ENCODE measurements at regions not wholly inside any gene's neighbourhood (a gene's known extent, or its start where the extent isn't known, plus 50 kb on each side); places are given as distances from the start of the nearest gene placed in this dataset.
A peak's percentile ranks its signal among the peaks of the same experiment; 100 is the strongest.
"Not testable (repeated sequence)": the region's sequence is repeated elsewhere in the genome, so short reads cannot be mapped to it uniquely, and the experiment has no call there.

DNA sequence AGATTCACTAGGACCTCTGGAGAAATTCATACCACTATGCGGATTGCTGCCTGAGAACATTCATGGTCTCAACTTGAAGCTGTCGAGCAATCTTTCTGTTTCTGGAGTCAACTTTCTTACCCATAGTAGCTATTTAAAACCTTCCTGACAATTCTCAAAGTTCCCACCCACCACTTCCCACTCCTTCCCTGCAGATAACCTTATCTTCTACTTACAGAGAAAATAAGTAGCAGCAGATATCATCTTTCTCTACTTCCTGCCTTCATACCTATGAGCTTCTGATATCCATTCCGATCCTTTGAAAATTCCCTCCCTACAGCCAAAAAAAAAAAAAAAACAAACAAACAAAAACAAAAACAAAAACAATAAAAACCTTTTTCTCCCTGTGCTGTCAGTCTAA is 81.2 kb upstream of the CYRIA start:
- no peak for DNase-seq

DNA sequence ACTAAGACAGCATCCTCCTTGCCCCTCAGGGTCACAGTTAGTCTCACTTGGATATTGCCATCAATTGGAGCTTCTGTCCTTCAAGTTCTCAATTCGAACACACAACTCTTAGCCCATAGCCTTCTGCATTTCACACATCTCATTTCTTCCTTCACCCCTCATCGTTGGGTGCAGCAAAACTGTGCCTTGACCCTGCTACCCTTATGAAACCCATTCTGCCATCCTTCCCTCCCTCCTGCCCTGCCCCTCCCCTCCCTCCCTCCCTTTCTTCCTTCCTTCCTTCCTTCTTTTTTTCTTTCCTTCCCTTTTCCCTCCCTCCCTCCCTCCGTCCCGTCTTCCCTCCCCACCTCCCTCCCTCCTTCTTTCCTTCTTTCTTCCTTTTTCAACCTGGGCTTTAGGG is 80.7 kb upstream of the CYRIA start:
- DNase-seq: no peak

DNA sequence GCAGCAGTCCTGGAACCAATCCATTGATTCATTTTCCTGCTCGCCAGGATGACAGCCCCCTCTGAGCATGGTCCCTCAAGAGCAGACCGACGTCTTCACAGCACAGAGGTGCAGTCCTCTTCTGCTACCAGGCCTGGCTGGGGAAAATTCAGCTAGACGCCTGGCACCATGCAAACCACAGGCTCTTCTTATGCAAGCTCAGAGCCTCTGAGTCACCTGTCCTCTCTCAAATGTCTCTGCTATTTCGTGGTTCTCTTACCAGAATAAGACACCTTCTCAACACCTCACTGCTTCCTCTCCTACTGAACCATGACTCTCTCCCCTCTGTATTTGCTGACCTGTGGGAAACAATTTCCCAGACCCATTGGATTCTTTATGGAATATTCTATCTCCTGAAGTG is 79.8 kb upstream of the CYRIA start:
- no peak for DNase-seq

- DNase-seq: no peak
These were observed 78.9 kb upstream of the CYRIA start for GRCh38 chr2:16744521-16744920.

GRCh38 chr2:16742026-16742425 is 76.4 kb upstream of the CYRIA start:
- no peak for DNase-seq

DNA sequence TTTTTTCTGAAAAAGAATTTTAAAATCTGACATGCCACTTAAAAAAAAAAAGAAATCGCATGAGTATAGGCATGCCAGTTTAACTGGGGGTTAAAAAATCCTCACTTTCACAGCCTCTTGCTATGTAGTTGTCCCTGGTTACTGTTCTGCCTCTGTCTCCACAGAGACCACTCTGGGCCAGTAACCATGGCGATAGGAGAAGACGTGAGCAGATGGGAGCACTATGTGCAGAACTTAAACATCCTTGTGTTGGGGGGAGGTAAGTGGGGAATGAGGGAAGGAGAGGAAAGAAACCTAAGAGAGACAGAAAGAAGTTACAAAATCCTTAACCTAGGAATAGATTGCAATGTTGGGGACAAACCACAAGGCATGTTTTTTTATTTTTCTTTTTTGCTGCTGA is 75.9 kb upstream of the CYRIA start:
- DNase-seq: no peak

DNA sequence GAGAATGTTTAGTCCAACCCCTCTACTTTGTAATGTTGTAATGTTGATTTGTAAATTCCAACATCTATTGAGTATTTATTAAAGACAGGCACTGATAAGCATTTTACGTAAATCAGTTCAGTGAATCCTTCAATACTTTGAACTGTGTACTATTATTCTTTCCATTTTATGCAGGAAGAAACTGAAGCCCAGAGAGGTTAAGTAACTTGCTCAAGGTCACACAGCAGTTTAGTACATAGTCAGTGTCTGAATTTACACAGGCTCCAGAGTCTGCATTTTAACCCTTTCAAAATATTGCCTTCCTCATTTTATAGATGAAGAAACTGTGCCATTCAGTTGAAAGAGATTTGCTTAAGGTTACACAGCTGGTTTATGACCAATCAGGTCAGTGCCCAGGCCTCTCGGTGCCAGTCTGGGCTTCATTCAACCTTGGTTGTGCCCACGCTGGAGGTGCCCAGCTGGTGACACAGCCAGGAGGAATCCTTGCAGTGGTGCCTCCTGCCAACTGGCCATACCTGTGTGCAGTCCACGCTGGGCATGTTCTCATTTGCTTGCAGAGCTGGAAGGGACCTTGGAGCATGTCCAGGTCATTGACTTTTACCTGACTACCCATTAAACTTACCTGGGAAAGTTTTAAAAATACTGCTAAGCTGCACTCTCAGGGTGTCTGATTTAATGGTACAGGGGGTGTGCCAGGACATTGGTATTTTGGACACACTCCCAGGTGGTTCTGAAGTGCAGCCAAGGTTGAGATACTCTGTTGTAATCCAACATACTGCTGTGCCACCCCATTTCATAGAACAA is 74.3 kb upstream of the CYRIA start:
- no peak for DNase-seq

DNA sequence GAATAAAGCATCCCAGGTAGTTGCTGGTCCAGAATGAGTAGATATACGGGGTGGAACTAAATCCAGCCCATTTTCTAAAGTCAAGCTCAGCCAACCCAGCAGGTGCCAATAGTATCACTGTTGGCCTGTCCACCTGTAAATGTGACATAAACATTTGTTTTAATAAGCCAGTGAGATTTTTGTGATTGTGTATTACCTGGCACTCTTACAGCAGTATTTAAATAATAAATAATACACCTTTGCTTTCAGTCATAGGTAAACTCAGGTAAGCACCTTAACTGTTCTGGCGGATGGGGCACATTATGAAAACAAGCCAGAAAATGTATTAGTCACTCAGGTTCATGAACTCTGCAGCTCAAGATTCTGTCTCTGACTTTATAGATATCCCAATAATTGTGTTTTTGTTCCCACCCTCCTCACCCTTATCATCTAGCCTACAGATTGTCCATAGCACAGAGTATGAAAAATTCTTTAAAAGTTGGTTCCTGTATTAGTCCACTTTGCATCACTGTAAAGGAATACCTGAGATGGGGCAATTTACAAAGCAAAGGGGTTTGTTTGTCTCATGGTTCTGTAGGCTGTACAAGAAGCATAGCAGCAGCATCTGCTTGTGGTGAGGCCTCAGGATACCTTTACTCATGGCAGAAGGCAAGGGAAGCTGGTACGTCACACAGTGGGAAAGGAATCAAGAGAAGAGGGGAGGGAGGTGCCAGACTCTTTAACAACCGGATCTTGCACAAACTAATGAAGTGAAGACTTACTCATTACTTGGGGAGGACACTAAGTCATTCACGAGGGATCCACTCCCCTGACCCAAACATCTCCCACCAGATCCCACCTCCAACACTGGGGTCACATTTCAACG is 73.0 kb upstream of the CYRIA start:
- DNase-seq: no peak

GRCh38 chr2:16737812-16738211 is 72.2 kb upstream of the CYRIA start:
- no peak for DNase-seq

GRCh38 chr2:16736633-16737032 is 71.0 kb upstream of the CYRIA start:
- DNase-seq: no peak

DNA sequence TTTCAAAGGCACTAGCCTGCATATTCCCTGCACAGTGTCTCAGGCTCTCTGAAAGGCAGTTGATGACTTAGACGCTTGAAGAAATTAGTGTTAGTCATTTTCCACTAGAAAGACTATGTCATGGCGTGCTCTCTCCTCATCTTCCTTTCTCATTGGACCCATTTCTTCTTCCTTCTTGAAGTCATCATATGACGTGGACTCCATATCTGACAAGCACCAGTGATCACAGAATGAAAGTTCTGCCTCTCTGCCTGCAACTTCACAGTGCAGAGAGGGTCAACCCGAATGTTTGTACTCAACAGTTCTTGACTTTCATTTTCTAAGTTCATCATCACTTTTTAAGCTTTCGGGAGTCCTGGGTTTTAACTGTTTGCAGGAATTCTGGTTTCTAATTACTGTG is 63.7 kb upstream of the CYRIA start:
- no peak for DNase-seq

DNA sequence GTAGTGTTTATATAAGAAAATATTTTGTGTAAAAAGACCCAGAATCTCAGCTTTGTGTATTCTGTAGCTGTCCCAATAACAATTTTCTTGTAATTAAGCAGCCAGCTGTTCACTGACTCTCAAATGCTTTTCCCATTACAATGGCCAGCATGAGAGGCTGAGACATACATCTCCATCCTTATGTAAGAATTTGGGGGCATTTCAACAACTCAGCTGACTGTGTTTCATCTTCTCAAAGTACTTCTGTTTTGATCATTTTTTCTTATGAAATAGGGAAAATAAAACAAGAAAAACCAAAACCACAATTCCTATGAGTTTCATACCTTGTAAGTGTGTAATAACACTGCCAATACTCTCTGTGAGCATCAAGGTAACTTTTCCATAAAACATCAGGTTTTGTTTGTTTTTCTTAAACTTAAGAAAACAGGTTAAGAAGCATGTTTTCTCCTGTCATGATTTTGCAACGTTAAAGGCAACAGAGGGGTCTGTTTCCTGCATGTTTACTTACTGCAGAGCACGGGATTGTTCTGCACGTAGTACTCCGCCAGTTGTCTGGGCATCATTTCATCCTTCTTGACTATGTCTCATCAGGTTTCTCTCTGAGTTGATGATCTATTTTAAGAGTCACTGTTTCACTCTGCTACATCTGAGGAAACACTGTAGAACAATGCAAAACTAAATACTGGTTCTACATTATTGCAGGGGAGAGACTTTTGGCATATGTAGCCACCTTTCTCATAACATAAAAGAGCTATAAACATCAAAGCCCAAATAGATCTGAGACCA is 62.9 kb upstream of the CYRIA start:
- no peak for DNase-seq

DNA sequence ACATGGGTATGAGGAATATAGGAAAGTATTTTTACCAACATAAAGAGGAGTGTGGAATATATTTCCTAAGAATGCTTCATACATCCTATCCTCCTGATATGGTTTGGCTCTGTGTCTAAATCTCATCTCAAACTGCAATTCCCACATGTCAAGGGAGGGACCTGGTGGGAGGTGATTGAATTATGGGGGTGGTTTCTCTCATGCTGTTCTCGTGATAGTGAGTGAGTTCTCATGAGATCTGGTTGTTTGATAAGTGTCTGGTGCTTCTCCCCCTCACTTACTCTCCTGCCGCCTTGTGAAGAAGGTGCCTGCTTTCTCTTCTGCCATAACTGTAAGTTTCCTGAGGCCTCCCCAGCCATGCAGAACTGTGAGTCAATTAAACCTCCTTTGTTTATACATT is 62.2 kb upstream of the CYRIA start:
- not testable (repeated sequence) for DNase-seq

GRCh38 chr2:16727256-16727655 is 61.6 kb upstream of the CYRIA start:
- DNase-seq: peak; percentile 62

- DNase-seq: no peak
These were observed 60.9 kb upstream of the CYRIA start for GRCh38 chr2:16726577-16726976.

DNA sequence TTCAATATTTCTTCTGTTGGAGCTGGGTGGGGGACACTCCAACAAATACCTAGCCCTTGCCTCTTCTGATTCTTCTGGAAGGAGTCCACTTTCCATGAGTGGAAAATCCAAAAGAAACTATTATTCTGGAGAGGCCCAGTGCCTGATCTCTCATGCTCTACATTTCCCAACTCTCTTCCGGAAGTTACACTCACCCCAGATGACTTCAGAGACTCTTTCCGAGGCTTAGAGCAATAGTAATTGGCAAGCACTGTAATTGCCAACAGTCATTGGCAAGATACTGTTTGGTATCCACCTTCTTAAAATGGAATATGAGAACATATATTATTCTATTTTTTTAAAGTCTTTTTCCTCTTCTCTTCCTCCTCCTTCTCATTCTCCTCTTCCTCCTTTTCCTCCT is 60.5 kb upstream of the CYRIA start:
- no peak for DNase-seq

DNA sequence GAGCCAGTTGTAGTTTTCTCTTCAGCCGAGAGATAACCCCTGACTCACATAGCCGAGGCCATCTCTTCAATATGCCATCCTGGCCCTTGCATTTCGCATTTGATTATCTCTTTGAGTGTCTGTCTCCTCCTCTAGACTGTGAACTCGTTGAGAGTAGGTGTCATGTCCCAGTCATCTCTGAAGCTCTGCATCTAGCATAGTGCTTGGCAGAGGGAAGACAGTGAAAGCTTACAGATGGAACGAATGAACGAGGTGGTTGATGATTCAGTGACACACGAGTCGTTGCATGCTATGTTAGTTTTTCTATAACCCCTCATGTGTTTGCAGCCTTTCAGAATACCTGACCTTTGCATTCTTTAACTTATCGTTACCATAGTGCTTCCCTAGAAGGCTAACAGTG is 59.9 kb upstream of the CYRIA start:
- DNase-seq: no peak

- peak; percentile 3 for DNase-seq
These were observed 57.0 kb upstream of the CYRIA start for GRCh38 chr2:16722677-16723076.

GRCh38 chr2:16722126-16722525 is 56.5 kb upstream of the CYRIA start:
- DNase-seq: no peak

DNA sequence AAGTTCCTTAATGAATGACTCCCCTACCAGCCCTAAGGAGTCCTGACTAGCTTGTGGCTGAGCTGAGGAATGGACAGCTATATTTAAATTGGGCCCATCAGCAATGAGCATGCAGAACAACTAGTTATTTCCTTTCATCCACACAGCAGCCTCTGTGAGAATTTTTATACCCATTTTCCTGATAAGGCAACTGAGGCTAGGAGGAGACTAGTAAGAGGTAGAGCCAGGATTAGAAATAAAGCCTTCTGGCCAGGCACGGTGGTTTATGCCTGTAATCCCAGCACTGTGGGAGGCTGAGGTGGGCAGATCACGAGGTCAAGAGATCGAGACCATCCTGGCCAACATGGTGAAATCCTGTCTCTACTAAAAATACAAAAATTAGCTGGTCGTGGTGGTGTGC is 55.9 kb upstream of the CYRIA start:
- not testable (repeated sequence) for DNase-seq

DNA sequence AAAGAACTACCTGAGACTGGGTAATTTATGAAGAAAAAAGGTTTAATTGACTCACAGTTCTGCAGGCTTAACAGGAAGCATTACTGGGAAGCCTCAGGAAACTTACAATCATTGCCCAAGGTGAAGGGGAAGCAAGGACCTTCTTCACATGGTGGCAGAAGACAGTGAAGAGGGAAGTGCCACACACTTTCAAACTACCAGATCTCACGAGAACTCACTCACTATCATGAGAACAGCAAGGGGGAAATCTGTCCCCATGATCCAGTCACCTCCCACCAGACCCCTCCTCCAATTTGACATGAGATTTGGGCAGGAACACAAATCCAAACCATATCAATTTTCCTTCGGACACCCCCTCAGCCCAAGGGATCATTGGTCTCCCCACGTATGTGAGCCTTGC is 55.1 kb upstream of the CYRIA start:
- not testable (repeated sequence) for DNase-seq

DNA sequence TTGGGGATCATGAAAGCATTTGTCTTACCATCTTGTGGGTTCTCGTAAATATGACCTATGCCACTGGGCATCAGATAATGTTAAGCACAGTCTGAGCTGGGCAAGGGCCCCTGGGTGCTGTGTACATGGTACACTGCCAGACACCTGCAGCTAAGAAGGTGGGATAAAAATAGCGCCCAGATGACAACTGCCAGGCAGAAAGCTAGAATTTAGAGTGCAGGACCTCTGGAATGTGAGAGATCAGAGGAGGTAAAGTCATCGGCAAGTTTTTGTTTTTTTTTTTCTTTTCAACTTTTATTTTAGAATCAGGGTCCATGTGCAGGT is 53.8 kb upstream of the CYRIA start:
- DNase-seq: no peak

Data from dermis blood vessel endothelial cell (primary cell).